Keratinocyte (primary cell): ENCODE measurements at regions not wholly inside any gene's neighbourhood (a gene's known extent, or its start where the extent isn't known, plus 50 kb on each side); places are given as distances from the start of the nearest gene placed in this dataset.

Experiments used
- DNase-seq: peaks from one replicate; pipeline ENCODE4 v3.0.0-alpha.2; 2011; ENCODE audit warnings: low read depth, missing footprints, low spot score
- FAIRE-seq: peaks from 2 replicates; lab custom pipeline; 2011; peaks lifted over from hg19 to GRCh38; lab: Jason Lieb, UNC
- H2AFZ ChIP-seq: 2 replicates; pipeline ENCODE4 v1.6.0; 2012; ENCODE audit warnings: low read length, control low read depth, inconsistent platforms; ENCODE audit not compliant: control insufficient read depth
- H3K27ac ChIP-seq: 2 replicates; pipeline ENCODE4 v1.5.1; 2011; ENCODE audit warnings: low read length; ENCODE audit not compliant: control insufficient read depth, insufficient read depth
- H3K27me3 ChIP-seq: 3 replicates; pipeline ENCODE4 v1.6.0; 2011; ENCODE audit warnings: low read length; ENCODE audit not compliant: control insufficient read depth, insufficient read depth; ENCODE audit errors: extremely low read depth
- H3K36me3 ChIP-seq, 2 experiments: 2 replicates in 1 of 2; 3 replicates in 1 of 2; pipeline ENCODE4 v1.5.1; 2011; ENCODE audit warnings: low read length in 2 of 2, mild to moderate bottlenecking in 1 of 2; ENCODE audit not compliant: control insufficient read depth in 2 of 2, insufficient read depth in 2 of 2; ENCODE audit errors: extremely low read depth in 1 of 2
- H3K4me1 ChIP-seq: 3 replicates; pipeline ENCODE4 v1.5.1; 2011; ENCODE audit warnings: low read length; ENCODE audit not compliant: control insufficient read depth, insufficient read depth; ENCODE audit errors: extremely low read depth
- H3K4me2 ChIP-seq: 3 replicates; pipeline ENCODE4 v1.6.0; 2011; ENCODE audit warnings: low read depth, low read length; ENCODE audit not compliant: control insufficient read depth, insufficient read depth; ENCODE audit errors: extremely low read depth
- H3K4me3 ChIP-seq, 3 experiments: fragments of 200-600 bp in 1 of 3; sonication (generic) in 1 of 3; 2 replicates in 2 of 3; 3 replicates in 1 of 3; pipeline ENCODE4 v1.5.1; 2011 to 2016; ENCODE audit warnings: low read length in 3 of 3, mild to moderate bottlenecking in 3 of 3, control low read depth in 2 of 3, inconsistent platforms in 1 of 3, low read depth in 1 of 3, mixed read lengths in 1 of 3, mixed run types in 1 of 3, moderate library complexity in 1 of 3; ENCODE audit not compliant: control insufficient read depth in 2 of 3, insufficient read depth in 2 of 3; ENCODE audit errors: extremely low read depth in 1 of 3
- H3K79me2 ChIP-seq: 2 replicates; pipeline ENCODE4 v1.6.0; 2012; ENCODE audit warnings: low read length; ENCODE audit not compliant: control insufficient read depth, insufficient read depth
- H3K9ac ChIP-seq: 3 replicates; pipeline ENCODE4 v1.6.0; 2011; ENCODE audit warnings: low read length; ENCODE audit not compliant: control insufficient read depth, insufficient read depth; ENCODE audit errors: extremely low read depth
- H3K9me1 ChIP-seq: 3 replicates; pipeline ENCODE4 v1.6.0; 2011; ENCODE audit warnings: low read length; ENCODE audit not compliant: control insufficient read depth, insufficient read depth; ENCODE audit errors: extremely low read depth
- H3K9me3 ChIP-seq: 2 replicates; pipeline ENCODE4 v1.5.1; 2012; ENCODE audit warnings: low read depth, low read length; ENCODE audit not compliant: control insufficient read depth
- H4K20me1 ChIP-seq: 3 replicates; pipeline ENCODE4 v1.6.0; 2011; ENCODE audit warnings: low read length; ENCODE audit not compliant: control insufficient read depth, insufficient read depth; ENCODE audit errors: extremely low read depth
- CTCF ChIP-seq, 3 experiments: IDR thresholded peaks in 1 of 3; conservative IDR thresholded peaks in 1 of 3; optimal IDR thresholded peaks in 1 of 3; 2 replicates in 2 of 3; 3 replicates in 1 of 3; pipeline versions ENCODE3 to v1.5.1; 2011; ENCODE audit warnings: low read length in 3 of 3, mild to moderate bottlenecking in 3 of 3, moderate library complexity in 2 of 3, control low read depth in 1 of 3, inconsistent platforms in 1 of 3; ENCODE audit not compliant: insufficient read depth in 2 of 3; ENCODE audit errors: extremely low read depth in 1 of 3
- EZH2 ChIP-seq: IDR thresholded peaks from one replicate; pipeline ENCODE4 v1.6.1; 2012; ENCODE audit warnings: inconsistent platforms, mild to moderate bottlenecking, low read length, moderate library complexity
- dilution Hi-C: fragments of 300-500 bp; cut with MboI; formaldehyde crosslinking; loops from one replicate; pipeline ENCODE4 v1.7.0; 2020; ENCODE audit warnings: low sequenced_read_pairs; ENCODE audit not compliant: extremely low pct_ligation_motif_present

- no peak for FAIRE-seq
- dilution Hi-C loops, result no loop called here
Observed at GRCh38 chr12:128098730-128099129, 168.2 kb upstream of the TMEM132C start.

GRCh38 chr12:128103152-128103551, 163.8 kb upstream of the TMEM132C start:
- H3K9me1 ChIP-seq, result no peaks in the 10 kb centered on the region
- no peak for TF ChIP-seq EZH2
- TF ChIP-seq CTCF (optimal IDR thresholded peaks at IDR 0.05 in 1 of 3, IDR thresholded peaks at IDR 0.05 in 1 of 3, conservative IDR thresholded peaks at IDR 0.05 in 1 of 3; ENCODE audit: extremely low read depth in 1 of 3, insufficient read depth in 2 of 3, low read length in 3 of 3), result no peak
- no peaks in the 10 kb centered on the region for H3K79me2 ChIP-seq
- no peaks in the 10 kb centered on the region for H3K27me3 ChIP-seq
- DNase-seq, result no peak
- no peak for FAIRE-seq
- H3K27ac ChIP-seq, result no peak overlapping the region
- no peak overlapping the region for H3K9ac ChIP-seq
- no peaks in the 10 kb centered on the region for H3K4me1 ChIP-seq
- H3K4me3 ChIP-seq, result no peak overlapping the region
- H3K36me3 ChIP-seq, result no peaks in the 10 kb centered on the region
- dilution Hi-C loops, result no loop called here
- H2AFZ ChIP-seq, result no peak overlapping the region
- peaks cover 2% of the 10 kb centered on the region for H3K9me3 ChIP-seq
- no peaks in the 10 kb centered on the region for H4K20me1 ChIP-seq
- H3K4me2 ChIP-seq, result no peak overlapping the region

More at GRCh38 chr12:128098730-128099129, 168.2 kb upstream of the TMEM132C start:
- Histone ChIP-seq H3K79me2 (no peaks in the 10 kb centered on the region), H3K27me3 (no peaks in the 10 kb centered on the region), H3K9me3 (peaks cover 2% of the 10 kb centered on the region), H2AFZ (no peak overlapping the region), H3K27ac (no peak overlapping the region), H3K9me1 (no peaks in the 10 kb centered on the region), H3K9ac (no peak overlapping the region), H3K4me2 (no peak overlapping the region), H3K4me1 (no peaks in the 10 kb centered on the region), H4K20me1 (no peaks in the 10 kb centered on the region), H3K4me3 (no peak overlapping the region), H3K36me3 (no peaks in the 10 kb centered on the region)
- DNase-seq, result no peak
- no peak for TF ChIP-seq EZH2
- TF ChIP-seq CTCF (optimal IDR thresholded peaks at IDR 0.05 in 1 of 3, IDR thresholded peaks at IDR 0.05 in 1 of 3, conservative IDR thresholded peaks at IDR 0.05 in 1 of 3; ENCODE audit: extremely low read depth in 1 of 3, insufficient read depth in 2 of 3, low read length in 3 of 3), result no peak
